SU-DHL-6 (cell line): ENCODE measurements at regions not wholly inside any gene's neighbourhood (a gene's known extent, or its start where the extent isn't known, plus 50 kb on each side); places are given as distances from the start of the nearest gene placed in this dataset.

ENCODE experiments used
- H2AFZ ChIP-seq: fragments of 200-600 bp; sonication (generic); 2 replicates; pipeline ENCODE4 v1.6.1; 2014; ENCODE audit warnings: low read depth, mild to moderate bottlenecking, moderate library complexity, mixed read lengths, antibody characterized with exemption, low read length; ENCODE audit not compliant: severe bottlenecking
- H3F3A ChIP-seq: fragments of 200-600 bp; shearing (Covaris generic); 2 replicates; pipeline ENCODE4 v1.6.0; 2016; ENCODE audit warnings: antibody characterized with exemption, mild to moderate bottlenecking; ENCODE audit not compliant: insufficient read depth
- H3K27ac ChIP-seq: fragments of 200-600 bp; sonication (generic); 2 replicates; pipeline ENCODE4 v1.5.1; 2016; ENCODE audit warnings: low read depth, mild to moderate bottlenecking, low read length, moderate library complexity, mixed read lengths
- H3K27me3 ChIP-seq: fragments of 200-600 bp; sonication (generic), shearing (Covaris generic); 2 replicates; pipeline ENCODE4 v1.6.0; 2014; ENCODE audit warnings: mild to moderate bottlenecking, low read length
- H3K36me3 ChIP-seq: fragments of 200-600 bp; sonication (generic); 2 replicates; pipeline ENCODE4 v1.6.1; 2014; ENCODE audit warnings: mild to moderate bottlenecking, low read length, mixed read lengths
- H3K4me2 ChIP-seq: fragments of 300-600, 200-600 bp; shearing (Covaris generic), sonication (generic); 2 replicates; pipeline ENCODE4 v1.6.0; 2014; ENCODE audit warnings: low read length, low read depth, mild to moderate bottlenecking; ENCODE audit not compliant: poor library complexity, severe bottlenecking
- H3K4me3 ChIP-seq: fragments of 200-600 bp; sonication (generic); 2 replicates; pipeline ENCODE4 v1.5.1; 2014; ENCODE audit warnings: antibody characterized with exemption, low read length, mild to moderate bottlenecking, mixed read lengths; ENCODE audit not compliant: insufficient read depth, poor library complexity, severe bottlenecking
- H3K79me2 ChIP-seq: fragments of 200-600 bp; sonication (generic); 2 replicates; pipeline ENCODE4 v1.6.1; 2014; ENCODE audit warnings: mild to moderate bottlenecking, low read length, moderate library complexity; ENCODE audit not compliant: insufficient read depth
- H3K9ac ChIP-seq: fragments of 200-600 bp; sonication (generic); 2 replicates; pipeline ENCODE4 v1.7.0; 2014; ENCODE audit warnings: mild to moderate bottlenecking, low read length
- H3K9me2 ChIP-seq: fragments of 200-600 bp; sonication (generic); replicated peaks from 2 replicates; pipeline ENCODE4 v1.6.1; 2014; ENCODE audit warnings: low read length; ENCODE audit not compliant: insufficient read depth
- H3K9me3 ChIP-seq: fragments of 200-600 bp; sonication (generic); 2 replicates; pipeline ENCODE4 v1.6.1; 2014; ENCODE audit warnings: low read length, mixed read lengths; ENCODE audit not compliant: insufficient read depth
- H4K20me1 ChIP-seq: fragments of 200-600 bp; sonication (generic); 2 replicates; pipeline ENCODE4 v1.6.1; 2014; ENCODE audit warnings: low read depth, mild to moderate bottlenecking, antibody characterized with exemption, low read length, moderate library complexity, mixed read lengths
- EZH2phosphoT487 ChIP-seq: fragments of 200-600 bp; sonication (generic), shearing (Covaris generic); conservative IDR thresholded peaks from 2 replicates; pipeline ENCODE4 v1.6.1; 2018; ENCODE audit warnings: mild to moderate bottlenecking, antibody characterized with exemption, low read length, moderate library complexity, mixed read lengths
- TF ChIP-seq, protein P1 (sequence below): fragments of 200-600 bp; sonication (generic); IDR thresholded peaks from one replicate; pipeline ENCODE4 v1.5.1; 2017; ENCODE audit warnings: antibody characterized with exemption, mild to moderate bottlenecking, low read length, moderate library complexity; ENCODE audit not compliant: insufficient read depth, poor library complexity, severe bottlenecking

DNA sequence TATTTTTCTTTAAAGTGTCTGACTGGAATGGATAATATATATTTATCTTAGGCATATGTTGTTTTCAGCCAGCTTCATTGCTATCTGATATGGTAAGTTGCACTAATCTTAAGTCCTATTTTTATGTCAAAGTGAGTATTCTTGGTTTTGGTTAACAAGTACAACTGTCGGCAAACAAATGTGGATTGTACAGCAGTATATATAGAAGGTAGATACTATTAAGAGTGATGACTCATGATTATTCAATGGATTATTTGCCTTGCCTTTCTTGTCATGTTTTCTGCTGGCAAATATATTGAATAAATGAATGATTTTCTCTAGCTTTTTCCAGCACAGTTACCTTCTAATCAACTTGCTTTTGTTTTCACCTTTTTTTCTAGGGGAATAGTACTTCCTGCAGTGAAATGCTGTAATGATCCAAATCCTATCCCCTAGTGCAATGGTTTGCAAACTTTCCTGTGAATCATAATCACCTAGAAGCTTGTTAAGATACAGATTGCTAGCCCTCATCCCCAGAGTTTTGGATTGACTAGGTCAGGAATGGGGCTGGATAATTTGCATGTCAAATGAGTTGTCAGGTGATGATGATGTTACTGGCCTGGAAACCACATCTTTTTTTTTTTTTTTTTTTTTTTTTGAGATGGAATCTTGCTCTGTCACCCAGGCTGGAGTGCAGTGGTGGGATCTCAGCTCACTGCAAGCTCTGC is 60.8 kb upstream of the ARRDC3 start:
- Histone ChIP-seq H2AFZ (no peak overlapping the region), H3K9ac (no peak overlapping the region), H3K4me2 (no peak overlapping the region), H4K20me1 (no peaks in the 10 kb centered on the region), H3K36me3 (no peaks in the 10 kb centered on the region), H3K9me2 (no peaks in the 10 kb centered on the region), H3K27me3 (no peaks in the 10 kb centered on the region), H3K27ac (no peak overlapping the region), H3K79me2 (no peaks in the 10 kb centered on the region), H3K4me3 (no peak overlapping the region), H3F3A (no peaks in the 10 kb centered on the region), H3K9me3 (no peaks in the 10 kb centered on the region)
- TF ChIP-seq EZH2phosphoT487, result no peak
- TF ChIP-seq, protein P1, sequence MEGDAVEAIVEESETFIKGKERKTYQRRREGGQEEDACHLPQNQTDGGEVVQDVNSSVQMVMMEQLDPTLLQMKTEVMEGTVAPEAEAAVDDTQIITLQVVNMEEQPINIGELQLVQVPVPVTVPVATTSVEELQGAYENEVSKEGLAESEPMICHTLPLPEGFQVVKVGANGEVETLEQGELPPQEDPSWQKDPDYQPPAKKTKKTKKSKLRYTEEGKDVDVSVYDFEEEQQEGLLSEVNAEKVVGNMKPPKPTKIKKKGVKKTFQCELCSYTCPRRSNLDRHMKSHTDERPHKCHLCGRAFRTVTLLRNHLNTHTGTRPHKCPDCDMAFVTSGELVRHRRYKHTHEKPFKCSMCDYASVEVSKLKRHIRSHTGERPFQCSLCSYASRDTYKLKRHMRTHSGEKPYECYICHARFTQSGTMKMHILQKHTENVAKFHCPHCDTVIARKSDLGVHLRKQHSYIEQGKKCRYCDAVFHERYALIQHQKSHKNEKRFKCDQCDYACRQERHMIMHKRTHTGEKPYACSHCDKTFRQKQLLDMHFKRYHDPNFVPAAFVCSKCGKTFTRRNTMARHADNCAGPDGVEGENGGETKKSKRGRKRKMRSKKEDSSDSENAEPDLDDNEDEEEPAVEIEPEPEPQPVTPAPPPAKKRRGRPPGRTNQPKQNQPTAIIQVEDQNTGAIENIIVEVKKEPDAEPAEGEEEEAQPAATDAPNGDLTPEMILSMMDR, result no peak

DNA sequence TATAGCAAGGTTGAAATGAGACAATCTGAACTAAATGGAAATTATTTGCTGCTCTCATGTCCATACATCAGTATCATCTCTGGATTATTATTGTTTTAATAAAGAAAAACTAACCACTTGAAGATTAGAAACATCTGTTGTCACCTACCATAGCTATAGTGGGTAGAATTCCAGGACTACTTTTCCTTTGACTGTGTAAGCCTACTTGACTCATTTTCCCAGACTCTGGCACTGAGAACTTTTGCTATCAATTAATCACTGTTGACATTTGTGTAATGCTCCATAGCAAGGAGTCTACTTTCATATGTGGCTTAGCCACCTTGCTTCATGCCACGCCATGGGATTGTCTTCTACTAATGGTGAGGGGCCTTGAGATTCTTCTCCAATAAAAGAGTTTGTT is 59.9 kb upstream of the ARRDC3 start:
- TF ChIP-seq EZH2phosphoT487, result no peak
- TF ChIP-seq, protein P1, result no peak
- Histone ChIP-seq H3F3A (no peaks in the 10 kb centered on the region), H3K9ac (no peak overlapping the region), H3K79me2 (no peaks in the 10 kb centered on the region), H2AFZ (no peak overlapping the region), H3K36me3 (no peaks in the 10 kb centered on the region), H3K4me2 (no peak overlapping the region), H3K27me3 (no peaks in the 10 kb centered on the region), H3K27ac (no peak overlapping the region), H3K9me3 (no peaks in the 10 kb centered on the region), H3K9me2 (no peaks in the 10 kb centered on the region), H3K4me3 (no peak overlapping the region), H4K20me1 (no peaks in the 10 kb centered on the region)

DNA sequence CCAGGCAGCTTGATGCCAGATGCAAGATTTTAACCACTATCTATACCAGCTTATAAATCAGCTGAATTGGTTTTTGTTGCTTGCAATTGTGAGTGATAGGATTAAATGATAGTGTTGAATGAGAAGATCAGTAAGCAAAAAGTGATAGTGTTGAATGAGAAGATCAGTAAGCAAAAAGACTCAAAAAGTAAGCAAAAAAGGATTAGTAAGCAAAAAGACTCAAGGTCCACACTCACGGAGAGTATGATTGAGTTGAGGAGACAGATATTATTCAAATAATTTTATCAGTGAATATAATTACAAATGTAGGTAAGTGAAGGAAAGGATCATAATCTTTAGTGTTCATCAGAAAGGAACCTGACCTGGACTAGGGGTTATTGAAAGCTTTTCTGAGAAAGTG is 58.0 kb upstream of the ARRDC3 start:
- H4K20me1 ChIP-seq, result no peaks in the 10 kb centered on the region
- H3K4me3 ChIP-seq, result no peak overlapping the region
- no peaks in the 10 kb centered on the region for H3K36me3 ChIP-seq
- no peaks in the 10 kb centered on the region for H3K9me3 ChIP-seq
- no peak for TF ChIP-seq EZH2phosphoT487
- TF ChIP-seq, protein P1, result no peak
- H3K79me2 ChIP-seq, result no peaks in the 10 kb centered on the region
- no peaks in the 10 kb centered on the region for H3K27me3 ChIP-seq
- H3F3A ChIP-seq, result no peaks in the 10 kb centered on the region
- H3K27ac ChIP-seq, result no peak overlapping the region
- H2AFZ ChIP-seq, result no peak overlapping the region
- no peak overlapping the region for H3K4me2 ChIP-seq
- no peak overlapping the region for H3K9ac ChIP-seq
- H3K9me2 ChIP-seq, result no peaks in the 10 kb centered on the region
